PC-3 (cell line): ENCODE measurements at regions not wholly inside any gene's neighbourhood (a gene's known extent, or its start where the extent isn't known, plus 50 kb on each side); places are given as distances from the start of the nearest gene placed in this dataset.
A peak's percentile ranks its signal among the peaks of the same experiment; 100 is the strongest.

ENCODE experiments used
- ATAC-seq: fragments of 200-7000 bp; cut with Tn5 transposase; 2 replicates; pipeline ENCODE4 v1.9.1; 2020; ENCODE audit warnings: mild to moderate bottlenecking, moderate library complexity
- BruUV-seq: library from RNA; stranded (reverse); fragments of 400-500 nt; replicated peaks from 2 replicates; lab custom pipeline; 2021; lab: Mats Ljungman, UMichigan
- CTCF ChIA-PET: fragments of 300-600 bp; sonication (Branson Sonifier 250); formaldehyde crosslinking; loops from one replicate; lab custom pipeline; 2022; ENCODE audit warnings: antibody characterized with exemption; lab: Charles Lee
- POLR2A ChIA-PET: fragments of 300-600 bp; sonication (Branson Sonifier 250); formaldehyde crosslinking; loops from one replicate; lab custom pipeline; 2022; ENCODE audit warnings: antibody characterized with exemption; ENCODE audit not compliant: unreplicated experiment; lab: Charles Lee
- DNase-seq: peaks from one replicate; pipeline ENCODE4 v3.0.0-alpha.2; 2015
- H2AFZ ChIP-seq: fragments of 300-600 bp; sonication (generic); 2 replicates; pipeline ENCODE4 v1.6.0; 2016; ENCODE audit warnings: antibody characterized with exemption, low read length
- H3F3A ChIP-seq: fragments of 300-600 bp; sonication (generic); one replicate; pipeline ENCODE4 v1.6.0; 2017; ENCODE audit warnings: antibody characterized with exemption, low read length, control low read depth, mild to moderate bottlenecking; ENCODE audit not compliant: unreplicated experiment
- H3K27ac ChIP-seq: fragments of 300-600 bp; sonication (generic); 2 replicates; pipeline ENCODE4 v1.5.1; 2016; ENCODE audit warnings: mild to moderate bottlenecking, low read length
- H3K27me3 ChIP-seq: fragments of 300-600 bp; sonication (generic); 2 replicates; pipeline ENCODE4 v1.6.1; 2016; ENCODE audit warnings: low read length, mixed read lengths
- H3K36me3 ChIP-seq: fragments of 300-600 bp; sonication (generic); 2 replicates; pipeline ENCODE4 v1.6.1; 2016; ENCODE audit warnings: low read depth, mixed run types, low read length, mixed read lengths
- H3K4me1 ChIP-seq: fragments of 300-600 bp; sonication (generic); 2 replicates; pipeline ENCODE4 v1.5.1; 2016; ENCODE audit warnings: low read length; ENCODE audit not compliant: insufficient read depth
- H3K4me2 ChIP-seq: fragments of 300-600 bp; sonication (generic); 2 replicates; pipeline ENCODE4 v1.6.0; 2016; ENCODE audit warnings: low read length
- H3K4me3 ChIP-seq: fragments of 300-600 bp; sonication (generic); 2 replicates; pipeline ENCODE4 v1.5.1; 2016; ENCODE audit warnings: mild to moderate bottlenecking, low read length, mixed read lengths
- H3K79me2 ChIP-seq: fragments of 300-600 bp; sonication (generic); 2 replicates; pipeline ENCODE4 v1.6.1; 2017; ENCODE audit warnings: low read length, mixed read lengths
- H3K9ac ChIP-seq: fragments of 300-600 bp; sonication (generic); 2 replicates; pipeline ENCODE4 v1.6.0; 2016; ENCODE audit warnings: mild to moderate bottlenecking, low read length
- H3K9me2 ChIP-seq: fragments of 300-600 bp; sonication (generic); replicated peaks from 2 replicates; pipeline ENCODE4 v1.6.1; 2016; ENCODE audit warnings: mixed run types, low read length, mixed read lengths
- H3K9me3 ChIP-seq: fragments of 300-600 bp; sonication (generic); 2 replicates; pipeline ENCODE4 v1.6.1; 2016; ENCODE audit warnings: low read length, mixed read lengths
- H4K20me1 ChIP-seq: fragments of 300-600 bp; sonication (generic); 2 replicates; pipeline ENCODE4 v1.6.1; 2016; ENCODE audit warnings: low read length, mixed read lengths
- EZH2 ChIP-seq: fragments of 300-600 bp; sonication (generic); IDR thresholded peaks from one replicate; pipeline ENCODE4 v1.6.1; 2017; ENCODE audit warnings: antibody characterized with exemption, mild to moderate bottlenecking, low read length; ENCODE audit not compliant: unreplicated experiment
- EZH2phosphoT487 ChIP-seq: fragments of 300-600 bp; sonication (generic); IDR thresholded peaks from 2 replicates; pipeline ENCODE4 v1.6.1; 2018; ENCODE audit warnings: mild to moderate bottlenecking, antibody characterized with exemption, low read length, borderline replicate concordance
- intact Hi-C: fragments of 100-400 bp; cut with micrococcal nuclease; formaldehyde crosslinking; loops from 2 replicates; pipeline ENCODE4 v1.9.0; 2023
- TF ChIP-seq, protein P1 (sequence below): fragments of 300-600 bp; sonication (generic); conservative IDR thresholded peaks from 2 replicates; pipeline ENCODE4 v1.5.1; 2017; ENCODE audit warnings: antibody characterized with exemption, low read depth, mild to moderate bottlenecking, low read length

- intact Hi-C loops = no loop called here
- Histone ChIP-seq H3K4me3 (no peak overlapping the region), H3K9me2 (no peaks in the 10 kb centered on the region), H3K4me1 (no peaks in the 10 kb centered on the region), H3K27me3 (peaks cover 76% of the 10 kb centered on the region), H3F3A (no peaks in the 10 kb centered on the region), H3K27ac (no peak overlapping the region), H2AFZ (no peak overlapping the region), H3K4me2 (no peak overlapping the region), H4K20me1 (no peaks in the 10 kb centered on the region), H3K36me3 (no peaks in the 10 kb centered on the region), H3K79me2 (no peaks in the 10 kb centered on the region), H3K9me3 (no peaks in the 10 kb centered on the region), H3K9ac (no peak overlapping the region)
- no TSS peak for BruUV-seq
- ChIA-PET POLR2A (no interaction called here), CTCF (no interaction called here)
- DNase-seq = no peak
- no peak for ATAC-seq
- TF ChIP-seq EZH2 = no peak
- no peak for TF ChIP-seq EZH2phosphoT487
- TF ChIP-seq, protein P1, sequence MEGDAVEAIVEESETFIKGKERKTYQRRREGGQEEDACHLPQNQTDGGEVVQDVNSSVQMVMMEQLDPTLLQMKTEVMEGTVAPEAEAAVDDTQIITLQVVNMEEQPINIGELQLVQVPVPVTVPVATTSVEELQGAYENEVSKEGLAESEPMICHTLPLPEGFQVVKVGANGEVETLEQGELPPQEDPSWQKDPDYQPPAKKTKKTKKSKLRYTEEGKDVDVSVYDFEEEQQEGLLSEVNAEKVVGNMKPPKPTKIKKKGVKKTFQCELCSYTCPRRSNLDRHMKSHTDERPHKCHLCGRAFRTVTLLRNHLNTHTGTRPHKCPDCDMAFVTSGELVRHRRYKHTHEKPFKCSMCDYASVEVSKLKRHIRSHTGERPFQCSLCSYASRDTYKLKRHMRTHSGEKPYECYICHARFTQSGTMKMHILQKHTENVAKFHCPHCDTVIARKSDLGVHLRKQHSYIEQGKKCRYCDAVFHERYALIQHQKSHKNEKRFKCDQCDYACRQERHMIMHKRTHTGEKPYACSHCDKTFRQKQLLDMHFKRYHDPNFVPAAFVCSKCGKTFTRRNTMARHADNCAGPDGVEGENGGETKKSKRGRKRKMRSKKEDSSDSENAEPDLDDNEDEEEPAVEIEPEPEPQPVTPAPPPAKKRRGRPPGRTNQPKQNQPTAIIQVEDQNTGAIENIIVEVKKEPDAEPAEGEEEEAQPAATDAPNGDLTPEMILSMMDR = no peak
These were observed 165.1 kb downstream of the ZNF621 start for GRCh38 chr3:40689837-40690236.

GRCh38 chr3:40690749-40691451 is 166.1 kb downstream of the ZNF621 start:
- POLR2A ChIA-PET = no interaction called here

GRCh38 chr3:40691452-40691861 is 166.7 kb downstream of the ZNF621 start:
- Histone ChIP-seq H3K4me2 (no peak overlapping the region), H4K20me1 (no peaks in the 10 kb centered on the region), H3K79me2 (no peaks in the 10 kb centered on the region), H3K9ac (no peak overlapping the region), H3K27ac (no peak overlapping the region), H3F3A (no peaks in the 10 kb centered on the region), H3K9me3 (no peaks in the 10 kb centered on the region), H3K4me1 (no peaks in the 10 kb centered on the region), H3K36me3 (no peaks in the 10 kb centered on the region), H3K9me2 (no peaks in the 10 kb centered on the region), H3K4me3 (no peak overlapping the region), H3K27me3 (peaks cover 74% of the 10 kb centered on the region), H2AFZ (no peak overlapping the region)
- intact Hi-C loops = no loop called here
- DNase-seq (peak; percentile 24), ATAC-seq (no peak)
- ChIA-PET CTCF (no interaction called here), POLR2A (no interaction called here)
- BruUV-seq = no TSS peak
- TF ChIP-seq, protein P1 = no peak
- TF ChIP-seq EZH2phosphoT487 (no peak), EZH2 (no peak)

More at GRCh38 chr3:40690749-40691451, 166.1 kb downstream of the ZNF621 start:
- intact Hi-C loops = no loop called here
- Histone ChIP-seq H3K9ac (no peak overlapping the region), H3K27me3 (peaks cover 74% of the 10 kb centered on the region), H3K4me3 (no peak overlapping the region), H4K20me1 (no peaks in the 10 kb centered on the region), H3K36me3 (no peaks in the 10 kb centered on the region), H2AFZ (no peak overlapping the region), H3K27ac (no peak overlapping the region), H3K4me1 (no peaks in the 10 kb centered on the region), H3K9me3 (no peaks in the 10 kb centered on the region), H3K9me2 (no peaks in the 10 kb centered on the region), H3F3A (no peaks in the 10 kb centered on the region), H3K79me2 (no peaks in the 10 kb centered on the region), H3K4me2 (no peak overlapping the region)
- no peak for DNase-seq
- ATAC-seq = no peak
- CTCF ChIA-PET = no interaction called here
- TF ChIP-seq EZH2 (no peak), EZH2phosphoT487 (no peak)
- TF ChIP-seq, protein P1 = no peak
- no TSS peak for BruUV-seq
